SK-N-SH (cell line): ENCODE measurements at regions not wholly inside any gene's neighbourhood (a gene's known extent, or its start where the extent isn't known, plus 50 kb on each side); places are given as distances from the start of the nearest gene placed in this dataset.
"Not testable (repeated sequence)": the region's sequence is repeated elsewhere in the genome, so short reads cannot be mapped to it uniquely, and the experiment has no call there.

Experiments used
- CTCF ChIA-PET: fragments of 300-600, 350-600 bp; formaldehyde crosslinking; extraction: SDS; loops from one replicate; lab custom pipeline; 2021; lab: Yijun Ruan, JAX
- POLR2A ChIA-PET: fragments of 350-600 bp; sonication (Branson Sonifier 250); formaldehyde crosslinking; extraction: SDS; loops from one replicate; lab custom pipeline; 2020; ENCODE audit warnings: antibody characterized with exemption, inconsistent platforms; lab: Yijun Ruan, JAX
- DNase-seq: peaks from one replicate; pipeline ENCODE4 v3.0.0; 2012
- H2AFZ ChIP-seq: fragments of 200-600 bp; sonication (generic); 2 replicates; pipeline ENCODE4 v1.8.1; 2016; ENCODE audit warnings: antibody characterized with exemption, mild to moderate bottlenecking, low read depth
- H3F3A ChIP-seq: fragments of 200-600 bp; sonication (generic); replicated peaks from 2 replicates; pipeline ENCODE3; 2016; ENCODE audit warnings: antibody characterized with exemption, mild to moderate bottlenecking; ENCODE audit not compliant: insufficient read depth
- H3K27ac ChIP-seq, 2 experiments: fragments of 200-500 bp in 1 of 2; fragments of 200-600 bp in 1 of 2; sonication (Bioruptor generic) in 1 of 2; sonication (generic), shearing (Covaris generic) in 1 of 2; 2 replicates each; pipeline versions ENCODE4 v1.5.1 to v1.6.1; 2014 to 2016; ENCODE audit warnings: low read depth in 2 of 2, inconsistent platforms in 1 of 2, low read length in 1 of 2, mild to moderate bottlenecking in 1 of 2, mixed read lengths in 1 of 2
- H3K27me3 ChIP-seq: fragments of 200-600 bp; sonication (generic), shearing (Covaris generic); 2 replicates; pipeline ENCODE4 v1.6.1; 2016; ENCODE audit warnings: mixed run types; ENCODE audit not compliant: insufficient read depth
- H3K36me3 ChIP-seq, 2 experiments: fragments of 200-500 bp in 1 of 2; fragments of 200-600 bp in 1 of 2; sonication (Bioruptor generic) in 1 of 2; sonication (generic) in 1 of 2; replicated peaks in 1 of 2; 2 replicates each; pipeline versions ENCODE3 to v1.5.1; 2014 to 2016; ENCODE audit warnings: low read length in 1 of 2, mild to moderate bottlenecking in 1 of 2; ENCODE audit not compliant: insufficient read depth in 2 of 2, control insufficient read depth in 1 of 2
- H3K4me1 ChIP-seq, 2 experiments: fragments of 200-500 bp in 1 of 2; fragments of 200-600 bp in 1 of 2; sonication (Bioruptor generic) in 1 of 2; sonication (generic), shearing (Covaris generic) in 1 of 2; 2 replicates each; pipeline versions ENCODE4 v1.5.1 to v1.6.1; 2014 to 2016; ENCODE audit warnings: low read depth in 1 of 2, low read length in 1 of 2, mixed run types in 1 of 2; ENCODE audit not compliant: insufficient read depth in 2 of 2, control insufficient read depth in 1 of 2
- H3K4me2 ChIP-seq: fragments of 200-600 bp; sonication (generic), shearing (Covaris generic); 2 replicates; pipeline ENCODE4 v1.6.1; 2017; ENCODE audit warnings: mixed run types
- H3K4me3 ChIP-seq, 2 experiments: fragments of 200-500 bp in 1 of 2; fragments of 200-600 bp in 1 of 2; sonication (Bioruptor generic) in 1 of 2; sonication (generic), shearing (Covaris generic) in 1 of 2; 2 replicates each; pipeline versions ENCODE4 v1.5.1 to v1.8.1; 2014 to 2016; ENCODE audit warnings: low read depth in 2 of 2, inconsistent platforms in 1 of 2, low read length in 1 of 2, mild to moderate bottlenecking in 1 of 2, mixed read lengths in 1 of 2, moderate library complexity in 1 of 2
- H3K79me2 ChIP-seq: fragments of 200-600 bp; sonication (generic); 2 replicates; pipeline ENCODE4 v1.8.1; 2017; ENCODE audit warnings: mild to moderate bottlenecking; ENCODE audit not compliant: insufficient read depth
- H3K9ac ChIP-seq: fragments of 200-600 bp; sonication (generic); 2 replicates; pipeline ENCODE4 v1.6.1; 2017; ENCODE audit warnings: mixed run types
- H3K9me2 ChIP-seq: fragments of 200-600 bp; sonication (generic); 2 replicates; pipeline ENCODE4 v1.6.1; 2017; ENCODE audit warnings: mixed run types
- H3K9me3 ChIP-seq: fragments of 200-600 bp; sonication (generic); 2 replicates; pipeline ENCODE4 v1.6.1; 2017; ENCODE audit warnings: mixed run types, mild to moderate bottlenecking, moderate library complexity
- H4K20me1 ChIP-seq: fragments of 200-600 bp; sonication (generic); 2 replicates; pipeline ENCODE4 v1.6.1; 2017; ENCODE audit warnings: mild to moderate bottlenecking, mixed run types; ENCODE audit not compliant: insufficient read depth
- EZH2phosphoT487 ChIP-seq: fragments of 200-600 bp; sonication (generic); IDR thresholded peaks from 2 replicates; pipeline ENCODE4 v1.6.1; 2017; ENCODE audit warnings: low read depth, mixed run types, mild to moderate bottlenecking, antibody characterized with exemption, moderate library complexity, borderline replicate concordance
- GABPA ChIP-seq: IDR thresholded peaks from 2 replicates; pipeline ENCODE4 v1.4.0; 2012; ENCODE audit warnings: low read depth, mild to moderate bottlenecking
- MEF2A ChIP-seq: IDR thresholded peaks from 2 replicates; pipeline ENCODE4 v1.4.0; 2012; ENCODE audit warnings: low read depth, borderline replicate concordance
- MXI1 ChIP-seq: IDR thresholded peaks from 2 replicates; pipeline ENCODE4 v1.6.1; 2012; ENCODE audit warnings: mild to moderate bottlenecking, low read depth, low read length, improper control_type of control experiment
- RAD21 ChIP-seq: IDR thresholded peaks from 2 replicates; pipeline ENCODE4 v1.6.1; 2012; ENCODE audit warnings: mild to moderate bottlenecking, low read length
- RXRA ChIP-seq: IDR thresholded peaks from 2 replicates; pipeline ENCODE4 v1.4.0; 2012; ENCODE audit warnings: low read depth, mild to moderate bottlenecking, borderline replicate concordance
- SMC3 ChIP-seq: IDR thresholded peaks from 2 replicates; pipeline ENCODE4 v1.6.1; 2012; ENCODE audit warnings: low read depth, low read length, improper control_type of control experiment
- TAF1 ChIP-seq: IDR thresholded peaks from 2 replicates; pipeline ENCODE4 v1.6.1; 2012; ENCODE audit warnings: low read depth, mild to moderate bottlenecking, low read length, moderate library complexity, borderline replicate concordance
- TCF12 ChIP-seq: IDR thresholded peaks from 2 replicates; pipeline ENCODE4 v1.4.0; 2012
- WGBS: methylation state at CpG from one replicate; pipeline ENCODE4 v1.1.6; 2017; ENCODE audit warnings: low lambda C conversion rate; 5-methylcytosine and 5-hydroxymethylcytosine counted together
- TF ChIP-seq, protein P1 (sequence below): fragments of 150-350 bp; IDR thresholded peaks from 2 replicates; pipeline ENCODE4 v1.6.1; 2017; ENCODE audit warnings: antibody characterized with exemption, low read length, low read depth, borderline replicate concordance
- TF ChIP-seq, protein P2 (sequence below): fragments of 200-600 bp; sonication (generic); IDR thresholded peaks from 2 replicates; pipeline ENCODE4 v1.6.1; 2017; ENCODE audit warnings: antibody characterized with exemption, mild to moderate bottlenecking, moderate library complexity
- TF ChIP-seq, protein P3 (sequence below): IDR thresholded peaks from 2 replicates; pipeline ENCODE4 v1.4.0; 2012; ENCODE audit warnings: low read depth, borderline replicate concordance

DNA sequence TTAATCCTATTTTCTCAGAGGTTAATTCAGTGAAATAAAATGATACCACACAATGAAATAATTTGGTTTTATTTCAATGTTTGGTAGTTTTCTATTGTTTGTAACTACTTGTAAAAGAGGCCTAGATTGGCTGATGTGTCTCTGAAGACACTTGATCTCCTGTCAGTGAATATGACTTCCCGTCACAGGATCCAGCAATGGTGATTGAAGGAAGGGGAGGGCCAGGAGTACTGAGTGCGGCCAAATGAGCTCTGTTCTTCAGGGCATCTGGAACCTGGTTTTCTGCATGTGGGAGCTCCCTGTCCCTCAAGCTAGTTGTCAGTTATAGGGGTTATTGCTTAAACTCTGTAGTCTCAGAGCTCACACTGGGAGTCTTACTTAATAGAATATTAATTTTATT, 86.5 kb upstream of the OTUD4 start:
- Histone ChIP-seq H3K27ac (no peak overlapping the region), H3K36me3 (no peaks in the 10 kb centered on the region), H3K79me2 (no peaks in the 10 kb centered on the region), H3K4me1 (no peaks in the 10 kb centered on the region), H3K4me3 (no peak overlapping the region), H2AFZ (no peak overlapping the region), H3K9ac (no peak overlapping the region), H3K4me2 (no peak overlapping the region), H3K27me3 (no peaks in the 10 kb centered on the region), H3F3A (no peaks in the 10 kb centered on the region), H4K20me1 (no peaks in the 10 kb centered on the region), H3K9me3 (no peaks in the 10 kb centered on the region), H3K9me2 (no peaks in the 10 kb centered on the region)
- TF ChIP-seq, protein P1, sequence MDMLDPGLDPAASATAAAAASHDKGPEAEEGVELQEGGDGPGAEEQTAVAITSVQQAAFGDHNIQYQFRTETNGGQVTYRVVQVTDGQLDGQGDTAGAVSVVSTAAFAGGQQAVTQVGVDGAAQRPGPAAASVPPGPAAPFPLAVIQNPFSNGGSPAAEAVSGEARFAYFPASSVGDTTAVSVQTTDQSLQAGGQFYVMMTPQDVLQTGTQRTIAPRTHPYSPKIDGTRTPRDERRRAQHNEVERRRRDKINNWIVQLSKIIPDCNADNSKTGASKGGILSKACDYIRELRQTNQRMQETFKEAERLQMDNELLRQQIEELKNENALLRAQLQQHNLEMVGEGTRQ = no peak
- TF ChIP-seq EZH2phosphoT487 (no peak), TAF1 (no peak)
- TF ChIP-seq, protein P2, sequence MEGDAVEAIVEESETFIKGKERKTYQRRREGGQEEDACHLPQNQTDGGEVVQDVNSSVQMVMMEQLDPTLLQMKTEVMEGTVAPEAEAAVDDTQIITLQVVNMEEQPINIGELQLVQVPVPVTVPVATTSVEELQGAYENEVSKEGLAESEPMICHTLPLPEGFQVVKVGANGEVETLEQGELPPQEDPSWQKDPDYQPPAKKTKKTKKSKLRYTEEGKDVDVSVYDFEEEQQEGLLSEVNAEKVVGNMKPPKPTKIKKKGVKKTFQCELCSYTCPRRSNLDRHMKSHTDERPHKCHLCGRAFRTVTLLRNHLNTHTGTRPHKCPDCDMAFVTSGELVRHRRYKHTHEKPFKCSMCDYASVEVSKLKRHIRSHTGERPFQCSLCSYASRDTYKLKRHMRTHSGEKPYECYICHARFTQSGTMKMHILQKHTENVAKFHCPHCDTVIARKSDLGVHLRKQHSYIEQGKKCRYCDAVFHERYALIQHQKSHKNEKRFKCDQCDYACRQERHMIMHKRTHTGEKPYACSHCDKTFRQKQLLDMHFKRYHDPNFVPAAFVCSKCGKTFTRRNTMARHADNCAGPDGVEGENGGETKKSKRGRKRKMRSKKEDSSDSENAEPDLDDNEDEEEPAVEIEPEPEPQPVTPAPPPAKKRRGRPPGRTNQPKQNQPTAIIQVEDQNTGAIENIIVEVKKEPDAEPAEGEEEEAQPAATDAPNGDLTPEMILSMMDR = no peak
- ChIA-PET CTCF (no interaction called here), POLR2A (no interaction called here)
- no peak for DNase-seq
- 37% methylated on average over 2 of the region's 2 CpGs for WGBS

DNA sequence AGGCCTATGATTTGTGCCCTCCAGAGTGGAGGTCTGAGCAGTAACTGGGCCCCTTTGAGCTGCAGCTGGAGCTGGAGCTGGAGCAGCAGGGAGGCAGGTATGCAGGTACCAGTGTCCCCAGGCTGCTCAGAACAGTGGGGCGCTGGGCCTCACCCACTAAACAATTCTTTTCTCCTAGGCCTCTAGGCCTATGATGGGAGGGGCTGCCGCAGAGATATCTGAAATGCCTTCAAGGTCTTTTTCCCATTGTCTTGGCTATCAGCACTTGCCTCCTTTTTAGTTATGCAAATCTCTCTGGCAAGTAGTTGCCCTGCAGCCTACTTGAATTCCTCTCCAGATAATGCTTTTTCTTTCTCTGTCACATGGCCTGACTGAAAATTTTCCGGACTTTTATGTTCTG, 79.7 kb upstream of the OTUD4 start:
- CTCF ChIA-PET = no interaction called here
- H3K27me3 ChIP-seq = no peaks in the 10 kb centered on the region

DNA sequence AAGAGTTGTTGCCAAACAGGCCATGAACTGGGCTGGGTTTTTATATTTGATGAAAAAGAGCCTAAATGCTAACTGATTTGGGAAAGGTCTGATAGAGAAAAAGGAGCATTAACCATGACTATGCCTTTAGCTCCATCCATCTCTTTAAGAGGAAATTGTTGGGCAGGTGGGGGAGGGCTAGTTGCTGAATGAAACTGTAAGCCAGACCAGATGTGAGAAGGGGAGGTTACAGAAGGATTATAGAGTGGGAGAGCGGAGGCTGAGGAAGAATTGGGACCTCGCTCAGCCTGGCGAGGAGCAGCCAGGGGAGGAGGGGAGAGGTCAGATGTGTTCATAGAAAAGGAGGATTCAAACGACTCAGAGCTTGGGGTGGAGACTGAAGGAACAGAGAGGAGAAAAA, 74.9 kb upstream of the OTUD4 start:
- H3K4me3 ChIP-seq, H3F3A ChIP-seq, H3K9ac ChIP-seq, H4K20me1 ChIP-seq, POLR2A ChIA-PET, H3K36me3 ChIP-seq, H3K27me3 ChIP-seq, H3K27ac ChIP-seq, H2AFZ ChIP-seq, H3K4me1 ChIP-seq, H3K4me2 ChIP-seq, H3K9me2 ChIP-seq, H3K79me2 ChIP-seq, DNase-seq, H3K9me3 ChIP-seq: not testable (repeated sequence)
- WGBS = 63% methylated on average over 4 of the region's 4 CpGs
- CTCF ChIA-PET = interaction anchor here (1.5 kb wide), 1 partner anchor 21 kb away, joined by 5 read pairs; no protein-coding TSS in a partner anchor

More for the DNA sequence above, 79.7 kb upstream of the OTUD4 start:
- Histone ChIP-seq H3K4me2 (no peak overlapping the region), H3K36me3 (no peaks in the 10 kb centered on the region), H3K9me2 (no peaks in the 10 kb centered on the region), H3F3A (no peaks in the 10 kb centered on the region), H3K9ac (no peak overlapping the region), H2AFZ (no peak overlapping the region), H3K9me3 (no peaks in the 10 kb centered on the region), H3K4me1 (no peaks in the 10 kb centered on the region), H3K27ac (no peak overlapping the region), H4K20me1 (no peaks in the 10 kb centered on the region), H3K79me2 (no peaks in the 10 kb centered on the region), H3K4me3 (no peak overlapping the region)
- POLR2A ChIA-PET = interaction anchor here (0.6 kb wide), 1 partner anchor 355 kb away, joined by 6 read pairs; no protein-coding TSS in a partner anchor
- no peak for TF ChIP-seq GABPA
- no peak for TF ChIP-seq RAD21
- TF ChIP-seq TAF1 = no peak
- no peak for TF ChIP-seq EZH2phosphoT487
- no peak for TF ChIP-seq MXI1
- no peak for TF ChIP-seq SMC3
- no peak for TF ChIP-seq TCF12
- TF ChIP-seq RXRA = no peak
- no peak for TF ChIP-seq MEF2A
- TF ChIP-seq, protein P3, sequence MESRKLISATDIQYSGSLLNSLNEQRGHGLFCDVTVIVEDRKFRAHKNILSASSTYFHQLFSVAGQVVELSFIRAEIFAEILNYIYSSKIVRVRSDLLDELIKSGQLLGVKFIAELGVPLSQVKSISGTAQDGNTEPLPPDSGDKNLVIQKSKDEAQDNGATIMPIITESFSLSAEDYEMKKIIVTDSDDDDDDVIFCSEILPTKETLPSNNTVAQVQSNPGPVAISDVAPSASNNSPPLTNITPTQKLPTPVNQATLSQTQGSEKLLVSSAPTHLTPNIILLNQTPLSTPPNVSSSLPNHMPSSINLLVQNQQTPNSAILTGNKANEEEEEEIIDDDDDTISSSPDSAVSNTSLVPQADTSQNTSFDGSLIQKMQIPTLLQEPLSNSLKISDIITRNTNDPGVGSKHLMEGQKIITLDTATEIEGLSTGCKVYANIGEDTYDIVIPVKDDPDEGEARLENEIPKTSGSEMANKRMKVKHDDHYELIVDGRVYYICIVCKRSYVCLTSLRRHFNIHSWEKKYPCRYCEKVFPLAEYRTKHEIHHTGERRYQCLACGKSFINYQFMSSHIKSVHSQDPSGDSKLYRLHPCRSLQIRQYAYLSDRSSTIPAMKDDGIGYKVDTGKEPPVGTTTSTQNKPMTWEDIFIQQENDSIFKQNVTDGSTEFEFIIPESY = no peak
- DNase-seq = no peak
- 30% methylated on average over 3 of the region's 3 CpGs for WGBS
